A673 (cell line): ENCODE measurements at regions not wholly inside any gene's neighbourhood (a gene's known extent, or its start where the extent isn't known, plus 50 kb on each side); places are given as distances from the start of the nearest gene placed in this dataset.

Source experiments
- BruUV-seq: library from RNA; stranded (reverse); fragments of 400-500 nt; replicated peaks from 2 replicates; lab custom pipeline; 2021; lab: Mats Ljungman, UMichigan
- CTCF ChIA-PET: fragments of 300-600 bp; sonication (Branson Sonifier 250); formaldehyde crosslinking; loops from one replicate; lab custom pipeline; 2022; ENCODE audit warnings: antibody characterized with exemption; lab: Charles Lee
- POLR2A ChIA-PET: fragments of 300-600 bp; sonication (Branson Sonifier 250); formaldehyde crosslinking; loops from one replicate; lab custom pipeline; 2022; ENCODE audit warnings: antibody characterized with exemption; ENCODE audit not compliant: low non-redundant PET; lab: Charles Lee
- DNase-seq: peaks from one replicate; pipeline ENCODE4 v3.0.0-alpha.2; 2015; ENCODE audit warnings: low spot score
- H3K27ac ChIP-seq: fragments of 200-600 bp; sonication (generic); 2 replicates; pipeline ENCODE4 v1.5.1; 2016; ENCODE audit warnings: mixed run types, low read depth, mild to moderate bottlenecking, mixed read lengths, antibody characterized with exemption, low read length; ENCODE audit not compliant: poor library complexity, severe bottlenecking
- H3K27me3 ChIP-seq: fragments of 200-600 bp; sonication (generic); replicated peaks from 2 replicates; pipeline ENCODE4 v1.6.1; 2017; ENCODE audit warnings: mixed run types, low read depth, mild to moderate bottlenecking, mixed read lengths, antibody characterized with exemption, low read length; ENCODE audit not compliant: insufficient read depth, poor library complexity
- H3K36me3 ChIP-seq: fragments of 200-600 bp; sonication (generic); 2 replicates; pipeline ENCODE4 v1.6.1; 2016; ENCODE audit warnings: mixed run types, mild to moderate bottlenecking, mixed read lengths, antibody characterized with exemption, low read length; ENCODE audit not compliant: insufficient read depth, poor library complexity, severe bottlenecking
- H3K4me1 ChIP-seq: fragments of 200-600 bp; sonication (generic); 2 replicates; pipeline ENCODE4 v1.6.1; 2017; ENCODE audit warnings: mixed run types, mild to moderate bottlenecking, mixed read lengths, antibody characterized with exemption, low read length; ENCODE audit not compliant: insufficient read depth, poor library complexity, severe bottlenecking
- H3K4me3 ChIP-seq: fragments of 200-600 bp; sonication (generic); 2 replicates; pipeline ENCODE4 v1.5.1; 2016; ENCODE audit warnings: low read depth, mixed run types, mild to moderate bottlenecking, mixed read lengths, low read length; ENCODE audit not compliant: poor library complexity, severe bottlenecking
- H3K9me3 ChIP-seq: fragments of 200-600 bp; sonication (generic); 2 replicates; pipeline ENCODE4 v1.6.1; 2016; ENCODE audit warnings: mixed run types, low read depth, mild to moderate bottlenecking, mixed read lengths, antibody characterized with exemption, low read length; ENCODE audit not compliant: poor library complexity, severe bottlenecking
- EZH2 ChIP-seq: fragments of 200-600 bp; sonication (generic); IDR thresholded peaks from 2 replicates; pipeline ENCODE4 v1.6.1; 2017; ENCODE audit warnings: borderline replicate concordance, low read depth, mild to moderate bottlenecking, mixed read lengths, antibody characterized with exemption, low read length; ENCODE audit not compliant: poor library complexity, severe bottlenecking
- intact Hi-C: fragments of 100-400 bp; cut with micrococcal nuclease; formaldehyde crosslinking; loops from one replicate; pipeline ENCODE4 v1.10.0; 2022; ENCODE audit not compliant: unreplicated experiment
- TF ChIP-seq, protein P1 (sequence below): fragments of 300-800, 200-600 bp; sonication (generic); conservative IDR thresholded peaks from 2 replicates; pipeline ENCODE4 v1.5.1; 2017; ENCODE audit warnings: low read depth, mild to moderate bottlenecking, antibody characterized with exemption, low read length, moderate library complexity, mixed read lengths

DNA sequence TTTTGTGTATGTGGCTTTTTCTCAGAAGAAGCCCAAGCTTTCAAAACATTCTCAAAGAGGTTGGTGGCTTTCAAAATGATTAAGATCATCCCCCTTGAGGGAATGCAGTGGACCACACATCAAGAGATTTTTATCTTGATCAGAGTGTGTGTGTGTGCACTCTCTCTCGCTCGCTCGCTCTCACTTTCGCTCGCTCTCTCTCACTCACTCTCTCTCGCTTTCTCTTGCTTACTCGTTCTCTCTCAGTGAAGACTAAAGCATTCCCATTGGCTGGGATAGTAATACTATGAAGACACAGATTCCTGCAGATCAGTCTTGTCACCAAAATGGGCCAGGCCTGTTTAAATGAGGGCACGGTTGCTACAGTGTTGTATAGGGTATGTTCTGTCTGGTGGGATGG, 365.7 kb downstream of the EDEM1 start:
- Histone ChIP-seq H3K9me3 (no peaks in the 10 kb centered on the region), H3K27ac (no peak overlapping the region), H3K36me3 (no peaks in the 10 kb centered on the region), H3K27me3 (no peaks in the 10 kb centered on the region), H3K4me1 (no peaks in the 10 kb centered on the region), H3K4me3 (no peak overlapping the region)
- TF ChIP-seq, protein P1, sequence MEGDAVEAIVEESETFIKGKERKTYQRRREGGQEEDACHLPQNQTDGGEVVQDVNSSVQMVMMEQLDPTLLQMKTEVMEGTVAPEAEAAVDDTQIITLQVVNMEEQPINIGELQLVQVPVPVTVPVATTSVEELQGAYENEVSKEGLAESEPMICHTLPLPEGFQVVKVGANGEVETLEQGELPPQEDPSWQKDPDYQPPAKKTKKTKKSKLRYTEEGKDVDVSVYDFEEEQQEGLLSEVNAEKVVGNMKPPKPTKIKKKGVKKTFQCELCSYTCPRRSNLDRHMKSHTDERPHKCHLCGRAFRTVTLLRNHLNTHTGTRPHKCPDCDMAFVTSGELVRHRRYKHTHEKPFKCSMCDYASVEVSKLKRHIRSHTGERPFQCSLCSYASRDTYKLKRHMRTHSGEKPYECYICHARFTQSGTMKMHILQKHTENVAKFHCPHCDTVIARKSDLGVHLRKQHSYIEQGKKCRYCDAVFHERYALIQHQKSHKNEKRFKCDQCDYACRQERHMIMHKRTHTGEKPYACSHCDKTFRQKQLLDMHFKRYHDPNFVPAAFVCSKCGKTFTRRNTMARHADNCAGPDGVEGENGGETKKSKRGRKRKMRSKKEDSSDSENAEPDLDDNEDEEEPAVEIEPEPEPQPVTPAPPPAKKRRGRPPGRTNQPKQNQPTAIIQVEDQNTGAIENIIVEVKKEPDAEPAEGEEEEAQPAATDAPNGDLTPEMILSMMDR, result no peak
- no peak for TF ChIP-seq EZH2
- POLR2A ChIA-PET, result no interaction called here
- intact Hi-C loops, result no loop called here
- no peak for DNase-seq
- no TSS peak for BruUV-seq
- CTCF ChIA-PET, result no interaction called here

DNA sequence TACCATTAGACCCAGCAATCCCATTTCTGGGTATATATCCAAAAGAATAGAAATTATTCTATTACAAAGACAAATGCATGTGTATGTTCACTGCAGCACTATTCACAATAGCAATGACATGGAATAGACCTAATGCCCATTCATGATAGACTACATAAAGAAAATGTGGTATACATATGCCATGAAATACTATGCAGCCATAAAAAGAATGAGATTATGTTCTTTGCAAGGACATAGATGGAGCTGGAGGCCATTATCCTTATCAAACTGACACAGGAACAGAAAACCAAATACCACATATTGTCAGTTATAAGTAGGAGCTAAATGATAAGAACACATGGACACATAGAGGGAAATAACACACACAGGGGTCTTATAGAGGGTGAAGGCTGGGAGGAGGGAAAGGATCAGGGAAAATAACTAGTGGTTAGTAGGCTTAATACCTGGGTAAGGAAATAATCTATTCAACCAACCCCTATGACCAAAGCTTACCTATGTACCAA, 366.8 kb downstream of the EDEM1 start:
- H3K4me1 ChIP-seq, result no peaks in the 10 kb centered on the region
- no peak overlapping the region for H3K4me3 ChIP-seq
- H3K36me3 ChIP-seq, result no peaks in the 10 kb centered on the region
- ChIA-PET CTCF (no interaction called here), POLR2A (no interaction called here)
- intact Hi-C loops, result no loop called here
- no peak overlapping the region for H3K27ac ChIP-seq
- DNase-seq, result no peak
- no peak for TF ChIP-seq EZH2
- TF ChIP-seq, protein P1, result no peak
- no TSS peak for BruUV-seq
- no peaks in the 10 kb centered on the region for H3K9me3 ChIP-seq
- H3K27me3 ChIP-seq, result no peaks in the 10 kb centered on the region

- intact Hi-C loops, result no loop called here
- CTCF ChIA-PET, result no interaction called here
Observed at GRCh38 chr3:5560199-5560598, 372.7 kb downstream of the EDEM1 start.

More at GRCh38 chr3:5560199-5560598, 372.7 kb downstream of the EDEM1 start:
- H3K27me3 ChIP-seq, result no peaks in the 10 kb centered on the region
- no peak for DNase-seq
- H3K36me3 ChIP-seq, result no peaks in the 10 kb centered on the region
- H3K27ac ChIP-seq, result no peak overlapping the region
- no TSS peak for BruUV-seq
- POLR2A ChIA-PET, result no interaction called here
- TF ChIP-seq, protein P1, result no peak
- no peak for TF ChIP-seq EZH2
- H3K4me3 ChIP-seq, result no peak overlapping the region
- no peaks in the 10 kb centered on the region for H3K4me1 ChIP-seq
- H3K9me3 ChIP-seq, result no peaks in the 10 kb centered on the region
